PC-9 (cell line): ENCODE measurements at regions not wholly inside any gene's neighbourhood (a gene's known extent, or its start where the extent isn't known, plus 50 kb on each side); places are given as distances from the start of the nearest gene placed in this dataset.

Experiments
- EZH2 ChIP-seq: fragments of 200-600 bp; sonication (generic); IDR thresholded peaks from 2 replicates; pipeline ENCODE4 v1.8.0; 2017; ENCODE audit warnings: antibody characterized with exemption, low read depth
- TF ChIP-seq, protein P1 (sequence below): fragments of 200-600 bp; sonication (generic); conservative IDR thresholded peaks from 2 replicates; pipeline ENCODE4 v1.6.1; 2017; ENCODE audit warnings: mixed run types, antibody characterized with exemption, mild to moderate bottlenecking, moderate library complexity

DNA sequence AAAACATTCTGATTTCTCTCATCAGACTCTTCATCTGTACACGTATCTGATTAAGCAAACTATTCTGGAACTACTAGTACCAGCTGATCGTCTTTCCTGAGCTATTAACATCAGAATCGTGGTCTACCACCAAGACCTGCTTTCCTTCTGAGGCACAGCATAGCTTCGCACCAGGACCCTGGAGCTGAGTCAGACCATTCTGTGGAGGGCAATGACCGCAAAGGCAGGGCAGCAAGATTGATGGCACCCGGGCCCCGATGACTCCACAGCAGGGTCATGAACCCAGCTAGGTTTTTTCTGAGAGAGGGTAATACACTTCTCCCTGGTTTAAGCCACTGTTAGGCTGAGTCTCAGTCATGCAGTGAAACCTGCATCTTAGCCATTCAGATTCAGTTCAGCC lies 158.7 kb upstream of the GPR12 start:
- TF ChIP-seq, protein P1, sequence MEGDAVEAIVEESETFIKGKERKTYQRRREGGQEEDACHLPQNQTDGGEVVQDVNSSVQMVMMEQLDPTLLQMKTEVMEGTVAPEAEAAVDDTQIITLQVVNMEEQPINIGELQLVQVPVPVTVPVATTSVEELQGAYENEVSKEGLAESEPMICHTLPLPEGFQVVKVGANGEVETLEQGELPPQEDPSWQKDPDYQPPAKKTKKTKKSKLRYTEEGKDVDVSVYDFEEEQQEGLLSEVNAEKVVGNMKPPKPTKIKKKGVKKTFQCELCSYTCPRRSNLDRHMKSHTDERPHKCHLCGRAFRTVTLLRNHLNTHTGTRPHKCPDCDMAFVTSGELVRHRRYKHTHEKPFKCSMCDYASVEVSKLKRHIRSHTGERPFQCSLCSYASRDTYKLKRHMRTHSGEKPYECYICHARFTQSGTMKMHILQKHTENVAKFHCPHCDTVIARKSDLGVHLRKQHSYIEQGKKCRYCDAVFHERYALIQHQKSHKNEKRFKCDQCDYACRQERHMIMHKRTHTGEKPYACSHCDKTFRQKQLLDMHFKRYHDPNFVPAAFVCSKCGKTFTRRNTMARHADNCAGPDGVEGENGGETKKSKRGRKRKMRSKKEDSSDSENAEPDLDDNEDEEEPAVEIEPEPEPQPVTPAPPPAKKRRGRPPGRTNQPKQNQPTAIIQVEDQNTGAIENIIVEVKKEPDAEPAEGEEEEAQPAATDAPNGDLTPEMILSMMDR: no peak
- no peak for TF ChIP-seq EZH2
